Left ventricle myocardium superior (tissue), 1 donor: ENCODE measurements at regions not wholly inside any gene's neighbourhood (a gene's known extent, or its start where the extent isn't known, plus 50 kb on each side); places are given as distances from the start of the nearest gene placed in this dataset.
"Not testable (repeated sequence)": the region's sequence is repeated elsewhere in the genome, so short reads cannot be mapped to it uniquely, and the experiment has no call there.

Experiments
- ATAC-seq: fragments of 200-7000 bp; cut with Tn5 transposase; one replicate; pipeline ENCODE4 v1.9.1; 2020; ENCODE audit warnings: mild to moderate bottlenecking, moderate library complexity
- DNase-seq: peaks from one replicate; pipeline ENCODE4 v3.0.0-alpha.2; 2020
- intact Hi-C: fragments of 100-400 bp; cut with micrococcal nuclease; formaldehyde crosslinking; loops from one replicate; pipeline ENCODE4 v1.11.0; 2022
- donor health status: DM: no; HTN: yes; CAD: no; lungs with severe emphysema.

DNA sequence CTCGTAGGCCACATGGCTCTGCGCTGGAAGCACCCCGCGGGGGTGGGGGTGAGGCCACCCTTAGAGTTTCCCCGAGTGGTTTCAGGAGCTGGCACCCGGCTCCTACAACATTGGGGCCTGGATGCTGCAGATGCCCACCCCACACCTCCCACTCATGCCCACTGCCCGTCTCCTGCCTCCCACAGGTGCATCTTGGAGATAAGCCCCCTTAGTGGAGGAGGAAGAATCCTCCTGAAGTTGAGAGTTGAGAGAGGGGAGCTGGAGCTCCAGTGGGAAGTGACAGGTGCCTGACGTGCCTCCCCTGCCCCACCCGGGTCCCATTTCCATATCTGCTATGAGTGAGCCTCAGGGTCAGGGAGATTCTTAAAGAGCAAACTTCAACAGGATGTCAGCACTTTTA is 341.3 kb downstream of the TEX29 start:
- DNase-seq, result no peak
- intact Hi-C loops, result no loop called here
- no peak for ATAC-seq

DNA sequence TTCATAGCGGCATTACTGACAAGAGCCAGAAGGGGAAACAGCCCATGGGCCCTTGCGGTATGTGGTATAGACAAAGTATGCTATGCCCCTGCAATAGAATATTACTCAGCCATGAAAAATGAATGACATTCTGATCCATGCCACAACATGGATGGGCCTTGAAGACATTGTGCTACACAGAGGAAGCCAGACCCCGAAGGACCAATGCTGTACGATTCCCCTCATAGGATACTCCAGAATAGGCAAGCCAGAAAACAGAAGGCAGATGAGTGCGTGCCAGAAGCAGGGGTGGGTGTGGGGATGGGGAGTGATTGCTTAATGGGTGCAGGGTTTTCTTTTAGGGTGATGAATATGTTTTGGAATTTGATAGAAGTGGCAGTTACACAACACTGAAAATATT is 342.0 kb downstream of the TEX29 start:
- intact Hi-C loops, result no loop called here
- DNase-seq (no peak), ATAC-seq (peak; percentile 61)

DNA sequence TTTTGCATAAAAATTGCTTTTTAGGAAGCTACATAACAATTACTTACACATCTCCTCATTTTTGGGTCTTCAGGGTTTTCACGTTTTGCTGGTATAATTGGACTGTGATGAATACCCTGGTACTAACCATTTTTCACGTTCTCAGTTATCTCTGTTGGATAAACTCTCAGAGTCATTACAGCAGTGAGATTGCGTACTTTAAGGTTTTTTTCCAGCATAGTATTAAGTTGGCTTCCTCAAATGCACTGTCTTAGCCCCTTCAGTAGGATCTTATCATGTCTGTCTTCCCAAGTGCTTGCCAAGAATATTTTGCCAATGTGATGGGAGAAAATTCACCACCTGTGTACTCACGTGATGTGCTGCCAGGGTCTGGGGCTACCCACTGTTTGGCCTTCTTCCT is 342.5 kb downstream of the TEX29 start:
- ATAC-seq, result peak; percentile 54
- intact Hi-C loops, result no loop called here
- no peak for DNase-seq

DNA sequence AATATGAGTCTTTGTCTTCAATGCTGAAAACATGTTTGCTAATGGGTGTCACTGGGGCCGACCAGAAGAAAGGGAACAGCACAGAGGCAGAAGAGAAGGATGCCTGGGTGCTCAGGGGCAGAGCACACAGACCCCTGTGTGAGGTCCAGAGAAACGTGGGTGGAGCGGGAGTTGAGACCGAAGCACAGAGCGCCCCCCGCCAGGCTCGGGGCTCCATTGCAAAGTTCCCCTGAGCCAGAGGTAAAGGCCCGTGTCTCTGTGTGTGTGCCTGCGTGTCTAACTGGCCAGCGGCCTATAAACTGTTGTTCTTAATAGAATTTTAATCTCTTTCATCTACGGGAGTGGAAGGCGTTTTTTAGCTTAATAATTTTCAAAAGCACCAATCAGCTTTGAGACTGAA is 343.1 kb downstream of the TEX29 start:
- DNase-seq, result no peak
- no peak for ATAC-seq
- intact Hi-C loops, result no loop called here

DNA sequence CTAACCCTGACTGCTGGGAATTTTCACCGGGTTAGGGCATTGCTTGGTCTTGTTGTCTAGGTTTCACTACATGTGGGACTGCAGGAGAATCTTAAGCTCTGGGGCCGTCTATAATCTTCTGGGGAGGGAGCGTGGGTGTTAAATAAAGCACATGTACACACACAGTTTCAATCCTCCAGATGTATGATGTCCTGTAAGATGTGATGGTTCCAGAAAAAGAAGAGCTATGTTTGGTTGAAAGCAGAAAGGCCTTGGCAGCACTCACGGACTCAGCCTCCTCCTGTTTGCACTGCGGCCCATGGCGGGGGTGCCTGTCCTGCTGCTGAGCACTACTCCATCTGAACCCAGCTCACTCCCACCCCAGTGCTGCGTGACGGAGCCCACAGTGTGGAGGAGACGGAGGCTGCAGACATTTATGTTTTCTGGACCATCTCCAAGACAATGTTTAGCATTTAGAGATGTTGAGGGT is 343.5 kb downstream of the TEX29 start:
- ATAC-seq (peak; percentile 66), DNase-seq (no peak)
- intact Hi-C loops, result no loop called here

DNA sequence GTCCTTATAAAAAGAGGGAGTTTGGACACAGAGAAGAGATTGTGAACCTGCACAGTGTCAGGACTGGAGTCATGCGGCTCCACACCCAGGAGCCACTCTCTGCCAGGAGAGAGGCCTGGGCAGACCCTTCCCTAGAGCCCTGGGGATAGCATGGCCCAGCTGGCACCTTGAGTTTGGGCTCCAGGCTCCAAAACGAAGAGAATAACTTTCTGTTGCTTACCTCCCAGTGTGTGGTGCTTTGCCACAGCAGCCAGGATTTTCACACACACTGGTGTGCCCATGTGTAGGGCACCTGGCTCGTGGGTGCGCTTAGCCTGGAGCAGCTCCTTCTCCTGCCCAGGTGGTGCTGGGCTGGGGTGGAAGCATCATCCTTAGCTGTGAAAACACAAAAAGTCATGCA is 344.3 kb downstream of the TEX29 start:
- no peak for ATAC-seq
- no peak for DNase-seq
- intact Hi-C loops, result no loop called here

DNA sequence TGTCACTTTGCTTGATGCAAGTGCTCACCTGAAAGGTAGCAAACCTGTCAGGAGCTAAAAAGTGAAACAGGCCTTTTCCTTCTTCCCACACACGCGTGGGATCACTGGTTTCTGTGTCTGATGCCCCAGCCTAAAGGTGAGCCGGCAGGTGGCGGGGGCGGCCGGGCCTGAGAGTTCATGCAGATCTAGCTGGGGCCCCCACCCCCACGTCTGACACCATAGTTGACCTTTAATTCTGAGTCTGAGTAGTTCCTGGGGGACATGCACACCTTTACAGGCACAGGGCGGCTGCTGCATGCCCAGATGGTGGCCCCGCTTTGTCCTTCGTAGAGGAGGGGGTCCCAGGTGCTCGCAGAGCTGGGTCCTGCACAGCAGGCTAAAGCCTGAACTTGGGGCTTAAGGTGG is 345.3 kb downstream of the TEX29 start:
- DNase-seq, result no peak

DNA sequence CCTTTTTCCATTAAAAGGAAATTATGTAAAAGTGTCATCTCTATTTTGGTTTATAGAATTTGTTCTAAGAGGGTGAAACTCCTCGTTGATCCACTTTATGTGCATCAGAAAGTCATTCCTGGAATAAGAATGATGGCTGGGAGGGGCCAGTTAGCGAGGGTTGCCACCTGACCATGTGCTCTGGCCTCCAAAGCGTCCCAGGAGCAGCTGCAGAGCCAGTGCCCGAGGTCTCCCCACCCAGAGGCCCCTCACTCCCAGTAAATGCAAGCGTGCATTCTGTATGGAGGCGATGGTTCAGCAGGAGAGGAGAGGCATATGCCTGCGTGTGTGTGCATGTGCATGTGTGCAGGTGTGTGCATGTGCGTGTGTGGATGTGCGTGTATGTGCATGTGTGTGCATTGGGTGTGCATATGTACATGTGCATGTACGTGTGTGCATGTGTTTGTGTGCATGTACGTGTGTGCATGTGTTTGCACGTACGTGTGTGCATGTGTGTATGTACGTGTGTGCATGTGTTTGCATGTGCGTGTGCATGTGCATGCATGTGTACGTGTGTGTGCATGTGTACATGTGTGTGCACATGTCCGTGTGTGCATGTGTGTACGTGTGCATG is 345.8 kb downstream of the TEX29 start:
- intact Hi-C loops, result no loop called here
- no peak for DNase-seq
- ATAC-seq, result no peak

More for the DNA sequence above, 345.3 kb downstream of the TEX29 start:
- intact Hi-C loops, result no loop called here
- ATAC-seq, result no peak

DNA sequence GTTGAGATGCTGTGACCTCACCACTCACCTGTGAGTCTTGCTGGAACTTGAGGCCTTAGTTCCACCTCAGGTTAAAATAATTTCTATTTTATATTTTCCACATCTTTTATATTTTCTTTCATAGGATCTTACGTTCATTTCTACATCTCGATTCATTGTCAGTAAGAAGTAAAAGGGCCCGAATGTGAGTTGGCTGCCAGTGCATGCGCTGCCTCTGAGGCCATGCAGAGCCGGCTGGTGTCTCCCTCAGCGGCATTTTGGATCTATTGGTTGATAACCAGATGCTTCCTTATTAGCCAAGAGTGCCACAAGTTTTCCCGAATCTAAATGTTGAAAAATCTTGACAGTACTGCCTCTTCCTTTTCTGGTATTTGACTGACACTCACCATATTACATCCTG is 347.3 kb downstream of the TEX29 start:
- intact Hi-C loops, result no loop called here
- DNase-seq, result no peak
- no peak for ATAC-seq

DNA sequence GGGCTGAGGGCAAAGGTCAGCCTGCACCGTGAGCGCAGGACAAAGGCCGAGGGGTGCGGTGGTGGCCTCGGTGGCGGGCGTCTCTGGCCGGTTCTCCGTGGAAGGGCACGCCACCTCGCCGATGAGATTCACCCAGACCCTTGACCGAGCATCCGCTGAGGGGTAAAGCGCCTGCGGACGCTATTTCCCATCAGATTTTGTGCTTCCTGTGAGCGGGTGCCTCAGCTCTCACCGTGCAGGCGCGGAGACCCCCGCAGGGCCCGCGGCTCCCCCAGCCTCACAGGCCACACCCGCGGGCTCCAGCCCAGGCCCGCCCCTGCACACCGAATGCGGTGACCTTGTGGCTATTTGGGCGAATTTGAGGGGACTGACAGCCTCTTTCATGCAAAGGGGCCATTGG is 348.0 kb downstream of the TEX29 start:
- intact Hi-C loops, result no loop called here
- ATAC-seq, result no peak
- no peak for DNase-seq

DNA sequence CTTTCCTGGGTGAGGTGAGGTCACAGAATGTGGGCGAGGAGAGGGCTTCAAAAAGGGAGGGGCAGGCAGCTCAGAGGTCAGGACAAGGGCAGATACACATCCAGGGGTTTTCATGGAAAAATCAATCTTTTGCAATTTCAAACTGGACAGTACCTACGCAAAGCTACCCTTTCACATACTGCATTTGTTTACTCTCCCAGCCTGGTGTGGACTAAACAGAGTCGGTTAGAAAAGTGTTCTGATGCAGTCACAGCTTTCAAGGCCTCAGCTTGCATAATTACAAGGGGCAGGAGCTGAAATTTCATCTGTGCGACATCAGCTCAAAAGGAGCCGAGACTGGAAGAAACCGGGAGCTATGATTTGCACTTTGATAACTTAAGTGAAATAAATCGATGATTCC is 351.8 kb downstream of the TEX29 start:
- ATAC-seq, intact Hi-C loops, DNase-seq: not testable (repeated sequence)

DNA sequence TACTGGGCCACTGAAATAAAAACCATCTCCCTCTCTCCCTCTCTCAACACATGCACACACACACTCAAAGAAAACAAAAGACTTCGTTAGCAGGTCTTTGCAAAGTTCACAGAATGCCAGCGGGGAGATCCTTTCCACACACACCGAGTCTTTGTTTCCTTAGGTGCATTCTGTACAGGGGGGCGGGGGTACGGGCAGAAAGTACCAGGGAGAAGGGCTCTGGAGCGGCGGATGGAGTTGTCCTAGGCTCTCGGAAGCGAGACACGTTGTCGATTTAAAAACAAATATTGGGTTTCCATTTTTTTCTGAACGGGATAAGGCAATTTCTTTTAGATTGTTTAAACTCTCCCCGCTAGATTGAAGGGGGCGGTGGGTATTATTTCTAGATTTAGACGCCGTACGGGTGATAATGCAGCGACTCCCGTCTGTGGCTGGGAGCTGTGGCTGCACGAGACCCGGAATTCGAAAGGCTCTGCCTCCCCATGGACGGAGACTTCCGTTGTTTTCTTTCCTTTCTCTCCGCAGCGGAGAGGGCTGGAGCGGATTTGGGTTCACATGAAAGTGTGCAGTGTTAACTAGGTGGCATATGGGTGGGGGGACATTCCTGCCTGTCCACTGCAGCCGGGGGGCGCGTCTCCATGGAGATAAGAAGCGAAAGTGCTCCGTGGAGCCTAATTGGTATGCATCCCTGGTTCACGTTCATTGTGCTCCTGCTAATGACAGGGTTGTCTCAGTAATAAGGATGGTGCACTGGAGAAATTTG is 357.9 kb downstream of the TEX29 start:
- intact Hi-C loops, DNase-seq, ATAC-seq: not testable (repeated sequence)

DNA sequence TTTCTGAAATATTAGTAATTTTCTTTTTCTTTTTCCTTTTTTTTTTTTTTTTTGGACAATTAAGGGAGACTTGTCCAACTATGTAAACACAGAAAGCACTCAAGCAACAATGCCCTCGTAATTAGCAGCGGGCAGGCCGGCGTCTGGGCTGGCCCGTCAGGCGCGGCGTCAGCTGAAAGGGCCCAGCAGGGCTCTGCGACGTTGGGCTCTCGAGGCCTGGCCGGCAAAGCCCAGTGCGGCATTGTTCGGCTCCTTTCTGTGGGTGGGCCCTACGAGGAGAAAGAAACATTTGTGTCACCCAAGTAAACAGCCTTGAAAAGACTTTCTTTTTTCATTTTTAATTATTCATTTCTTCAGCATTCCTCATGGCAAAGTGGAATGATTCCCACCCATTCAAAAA is 359.2 kb downstream of the TEX29 start:
- intact Hi-C loops, ATAC-seq, DNase-seq: not testable (repeated sequence)

DNA sequence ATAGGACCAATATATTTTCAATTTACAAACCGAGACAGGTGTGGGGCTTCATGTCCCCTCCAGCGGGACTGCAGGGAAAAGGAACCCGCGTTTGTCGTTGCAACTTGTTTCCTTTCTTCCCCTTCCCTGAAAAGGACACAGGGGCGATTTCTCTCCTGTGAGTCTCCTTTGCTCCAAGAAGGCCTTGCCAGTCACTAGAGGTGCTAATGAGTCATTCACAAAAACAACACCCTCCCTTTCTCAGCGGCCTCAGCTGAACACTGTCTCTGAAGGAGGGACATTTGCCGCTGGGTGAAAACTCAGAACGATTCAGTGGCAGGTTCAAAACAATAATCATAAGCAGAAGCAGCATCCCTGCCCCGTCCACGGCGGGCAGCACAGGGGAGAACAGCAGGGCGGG is 359.7 kb downstream of the TEX29 start:
- DNase-seq, intact Hi-C loops, ATAC-seq: not testable (repeated sequence)

DNA sequence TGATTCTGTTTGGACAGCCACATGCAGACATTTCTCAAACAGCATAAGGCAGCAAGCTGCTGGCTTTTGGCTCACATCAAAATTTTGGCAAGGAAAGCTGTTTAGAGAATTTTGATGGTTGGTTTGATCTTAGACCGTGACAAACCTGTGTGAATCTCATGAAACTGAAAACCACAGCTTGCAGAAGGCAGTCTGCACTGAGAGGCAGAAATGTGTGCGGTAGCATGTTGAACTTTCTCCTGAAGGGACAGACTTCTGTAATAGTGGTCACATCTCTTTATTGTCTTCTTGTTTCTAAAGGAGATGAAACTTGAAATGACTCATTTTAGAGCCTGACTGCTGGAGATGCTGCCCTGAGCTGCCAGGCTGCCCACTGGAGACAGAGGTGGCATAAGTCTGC is 371.6 kb downstream of the TEX29 start:
- intact Hi-C loops, ATAC-seq, DNase-seq: not testable (repeated sequence)

DNA sequence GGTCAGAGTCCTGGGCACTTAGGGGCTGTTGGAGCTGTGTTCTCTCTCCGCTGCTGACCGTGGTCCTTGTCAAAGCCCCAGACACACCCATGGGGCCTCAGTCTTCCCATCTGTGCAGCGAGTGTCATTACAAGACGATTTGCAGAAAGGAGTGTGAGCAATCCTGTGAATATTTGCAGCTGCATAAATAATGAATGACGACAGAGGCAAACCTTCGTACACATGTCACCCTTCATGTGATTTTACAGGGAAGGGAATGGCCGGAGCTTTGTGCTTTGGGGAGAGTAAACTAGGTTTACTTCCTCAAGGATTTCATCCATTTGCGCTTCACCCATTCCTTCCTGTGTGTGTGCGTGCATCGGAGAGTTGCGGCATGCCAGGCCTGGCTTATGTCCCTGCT is 370.8 kb upstream of the SOX1 start:
- DNase-seq, intact Hi-C loops, ATAC-seq: not testable (repeated sequence)

DNA sequence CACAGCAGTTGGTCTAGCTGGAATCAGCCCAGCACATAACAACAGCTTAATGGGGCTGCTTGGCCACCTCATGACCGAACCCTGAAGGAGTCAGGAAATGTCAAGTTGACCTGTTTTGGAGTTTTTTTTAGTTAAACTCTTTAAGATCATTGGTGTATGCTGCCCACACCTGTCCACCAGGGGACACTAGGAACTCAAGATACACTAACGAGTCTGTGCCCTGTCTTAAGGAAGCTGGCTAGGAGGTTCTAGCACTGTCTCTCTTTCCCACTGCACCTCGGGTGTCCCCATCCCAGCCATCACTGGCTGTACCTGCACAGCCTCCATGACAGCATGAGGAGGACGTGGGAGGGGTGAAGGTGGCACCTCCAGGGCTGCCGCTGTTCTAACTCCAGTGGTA is 364.9 kb upstream of the SOX1 start:
- DNase-seq, intact Hi-C loops, ATAC-seq: not testable (repeated sequence)
